ENCODE measurements at regions not wholly inside any gene's neighbourhood (a gene's known extent, or its start where the extent isn't known, plus 50 kb on each side); places are given as distances from the start of the nearest gene placed in this dataset.
A peak's percentile ranks its signal among the peaks of the same experiment; 100 is the strongest.
"Not testable (repeated sequence)": the region's sequence is repeated elsewhere in the genome, so short reads cannot be mapped to it uniquely, and the experiment has no call there.

GRCh38 chr2:84137034-84137433 is 322.0 kb downstream of the SUCLG1 start:
- Histone ChIP-seq H3K27ac (ENCODE audit: low read depth, low read length) (no peak overlapping the region), H3K4me1 (ENCODE audit: control insufficient read depth, insufficient read depth, low read length) (no peaks in the 10 kb centered on the region), H3K4me3 (ENCODE audit: low read depth, low read length) (no peak overlapping the region), H3K27me3 (ENCODE audit: control insufficient read depth, insufficient read depth, low read length) (no peaks in the 10 kb centered on the region), H3K9me3 (ENCODE audit: control insufficient read depth, insufficient read depth, low read length) (no peaks in the 10 kb centered on the region), H3K36me3 (ENCODE audit: control insufficient read depth, insufficient read depth, low read length) (no peaks in the 10 kb centered on the region)
- peak in 1 of 6 donors; percentile 23 for DNase-seq (ENCODE audit: low read depth in 4 of 6, low spot score in 6 of 6)
- 62% methylated on average over 2 of the region's 3 CpGs for WGBS (ENCODE audit: insufficient coverage)

DNA sequence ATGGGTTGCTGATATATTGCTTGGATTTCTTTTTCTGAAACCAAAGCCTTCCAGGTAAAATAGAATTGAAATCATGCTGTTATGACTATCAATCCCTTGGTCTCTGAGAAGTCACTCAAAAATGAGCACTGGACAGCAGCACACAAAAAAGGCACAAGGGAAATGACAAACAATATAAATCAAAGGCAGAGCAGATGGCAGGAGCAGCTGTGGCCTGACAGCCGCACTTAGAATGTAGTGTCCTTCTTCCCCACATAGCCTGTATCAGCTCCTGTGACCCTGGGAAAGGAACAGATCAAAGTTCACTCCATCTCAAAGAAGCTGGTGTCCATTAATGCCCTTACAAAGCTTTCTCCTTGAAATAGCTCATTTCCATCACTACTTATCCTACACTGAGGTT is 326.7 kb downstream of the SUCLG1 start:
- no peak overlapping the region for H3K27ac ChIP-seq (ENCODE audit: low read depth, low read length)
- no peaks in the 10 kb centered on the region for H3K4me1 ChIP-seq (ENCODE audit: control insufficient read depth, insufficient read depth, low read length)
- H3K4me3 ChIP-seq (ENCODE audit: low read depth, low read length) = no peak overlapping the region
- H3K9me3 ChIP-seq (ENCODE audit: control insufficient read depth, insufficient read depth, low read length) = no peaks in the 10 kb centered on the region
- WGBS (ENCODE audit: insufficient coverage) = 75% methylated on average over 1 of the region's 1 CpG
- H3K27me3 ChIP-seq (ENCODE audit: control insufficient read depth, insufficient read depth, low read length) = no peaks in the 10 kb centered on the region
- H3K36me3 ChIP-seq (ENCODE audit: control insufficient read depth, insufficient read depth, low read length) = no peaks in the 10 kb centered on the region
- DNase-seq (ENCODE audit: low read depth in 4 of 6, low spot score in 6 of 6) = no peak

GRCh38 chr2:84131278-84131830 is 327.7 kb downstream of the SUCLG1 start:
- no peaks in the 10 kb centered on the region for H3K9me3 ChIP-seq (ENCODE audit: control insufficient read depth, insufficient read depth, low read length)
- no peaks in the 10 kb centered on the region for H3K36me3 ChIP-seq (ENCODE audit: control insufficient read depth, insufficient read depth, low read length)
- DNase-seq (ENCODE audit: low read depth in 4 of 6, low spot score in 6 of 6) = peak in 2 of 6 donors; percentile 12 to 32
- no peaks in the 10 kb centered on the region for H3K27me3 ChIP-seq (ENCODE audit: control insufficient read depth, insufficient read depth, low read length)
- no CpG with 5 or more reads among the region's 1 CpG for WGBS (ENCODE audit: insufficient coverage)
- H3K27ac ChIP-seq (ENCODE audit: low read depth, low read length) = no peak overlapping the region
- no peaks in the 10 kb centered on the region for H3K4me1 ChIP-seq (ENCODE audit: control insufficient read depth, insufficient read depth, low read length)
- H3K4me3 ChIP-seq (ENCODE audit: low read depth, low read length) = no peak overlapping the region

- no peak overlapping the region for H3K27ac ChIP-seq (ENCODE audit: low read depth, low read length)
- no peak for DNase-seq (ENCODE audit: low read depth in 4 of 6, low spot score in 6 of 6)
- WGBS (ENCODE audit: insufficient coverage) = no CpG with 5 or more reads among the region's 4 CpGs
- H3K27me3 ChIP-seq (ENCODE audit: control insufficient read depth, insufficient read depth, low read length) = no peaks in the 10 kb centered on the region
- no peaks in the 10 kb centered on the region for H3K36me3 ChIP-seq (ENCODE audit: control insufficient read depth, insufficient read depth, low read length)
- H3K4me1 ChIP-seq (ENCODE audit: control insufficient read depth, insufficient read depth, low read length) = no peaks in the 10 kb centered on the region
- H3K9me3 ChIP-seq (ENCODE audit: control insufficient read depth, insufficient read depth, low read length) = no peaks in the 10 kb centered on the region
- H3K4me3 ChIP-seq (ENCODE audit: low read depth, low read length) = no peak overlapping the region
Measured at GRCh38 chr2:84129018-84129417, 330.1 kb downstream of the SUCLG1 start.

DNA sequence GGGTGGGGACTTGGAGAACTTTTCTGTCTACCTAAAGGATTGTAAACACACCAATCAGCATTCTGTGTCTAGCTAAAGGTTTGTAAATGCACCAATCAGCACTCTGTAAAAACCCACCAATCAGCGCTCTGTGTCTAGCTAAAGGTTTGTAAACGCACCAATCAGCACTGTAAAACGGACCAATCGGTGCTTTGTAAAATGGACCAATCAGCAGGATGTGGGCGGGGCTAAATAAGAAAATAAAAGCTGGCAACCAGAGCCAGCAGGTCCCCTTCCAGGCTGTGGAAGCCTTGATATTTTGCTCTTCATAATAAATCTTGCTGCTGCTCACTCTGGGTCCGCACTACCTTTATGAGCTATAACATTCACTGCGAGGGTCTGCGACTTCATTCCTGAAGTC is 331.3 kb downstream of the SUCLG1 start:
- H3K4me1 ChIP-seq (ENCODE audit: control insufficient read depth, insufficient read depth, low read length); H3K9me3 ChIP-seq (ENCODE audit: control insufficient read depth, insufficient read depth, low read length); H3K36me3 ChIP-seq (ENCODE audit: control insufficient read depth, insufficient read depth, low read length); H3K27ac ChIP-seq (ENCODE audit: low read depth, low read length); H3K4me3 ChIP-seq (ENCODE audit: low read depth, low read length); DNase-seq (ENCODE audit: low read depth in 4 of 6, low spot score in 6 of 6); H3K27me3 ChIP-seq (ENCODE audit: control insufficient read depth, insufficient read depth, low read length): not testable (repeated sequence)
- WGBS (ENCODE audit: insufficient coverage) = 97% methylated on average over 7 of the region's 8 CpGs

DNA sequence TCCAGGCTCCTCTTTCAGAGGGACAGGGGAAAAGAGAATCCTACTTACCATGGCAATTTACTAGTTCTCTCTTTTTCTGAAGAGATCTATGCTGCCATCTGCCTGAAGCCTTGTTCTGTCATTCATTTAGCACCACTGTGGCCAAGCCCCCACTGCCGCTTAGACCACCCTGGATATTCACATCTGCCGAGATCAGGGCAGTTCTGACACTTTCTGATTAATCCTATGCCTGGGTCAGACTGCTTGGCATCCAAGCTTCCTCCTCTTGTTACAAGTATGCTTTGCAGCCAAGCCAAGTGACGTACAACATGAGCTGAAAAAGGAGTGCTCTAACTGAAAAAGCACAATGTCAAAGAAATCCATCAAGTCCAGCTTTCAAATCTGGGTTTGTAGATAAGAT is 332.6 kb downstream of the SUCLG1 start:
- WGBS (ENCODE audit: insufficient coverage) = 51% methylated on average over 2 of the region's 3 CpGs
- no peaks in the 10 kb centered on the region for H3K27me3 ChIP-seq (ENCODE audit: control insufficient read depth, insufficient read depth, low read length)
- H3K4me1 ChIP-seq (ENCODE audit: control insufficient read depth, insufficient read depth, low read length) = no peaks in the 10 kb centered on the region
- H3K9me3 ChIP-seq (ENCODE audit: control insufficient read depth, insufficient read depth, low read length) = no peaks in the 10 kb centered on the region
- H3K36me3 ChIP-seq (ENCODE audit: control insufficient read depth, insufficient read depth, low read length) = no peaks in the 10 kb centered on the region
- no peak overlapping the region for H3K27ac ChIP-seq (ENCODE audit: low read depth, low read length)
- peak in 3 of 6 donors; percentile 9 to 30 (median 14) for DNase-seq (ENCODE audit: low read depth in 4 of 6, low spot score in 6 of 6)
- H3K4me3 ChIP-seq (ENCODE audit: low read depth, low read length) = no peak overlapping the region

GRCh38 chr2:84126084-84126483 is 333.0 kb downstream of the SUCLG1 start:
- no peaks in the 10 kb centered on the region for H3K27me3 ChIP-seq (ENCODE audit: control insufficient read depth, insufficient read depth, low read length)
- no CpG with 5 or more reads among the region's 1 CpG for WGBS (ENCODE audit: insufficient coverage)

DNA sequence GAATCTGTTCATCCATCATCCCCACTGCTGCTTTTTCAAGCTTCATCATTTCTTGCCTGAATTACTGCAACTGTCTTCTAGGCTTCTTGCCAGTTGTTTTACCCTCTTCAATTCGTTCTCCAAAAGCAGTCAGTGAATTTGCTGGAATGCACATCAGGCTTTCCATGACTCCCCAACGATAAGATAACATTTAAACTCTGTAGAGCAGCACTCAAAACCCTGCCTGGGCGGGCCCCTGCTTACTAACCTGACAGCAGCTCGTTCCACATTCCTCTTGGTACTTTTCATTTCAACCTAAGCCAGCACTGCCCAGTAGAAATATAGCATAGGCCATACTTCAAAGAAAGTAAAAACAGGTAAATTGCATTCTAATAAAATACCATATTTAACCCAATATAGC is 342.9 kb downstream of the SUCLG1 start:
- WGBS (ENCODE audit: insufficient coverage) = 59% methylated on average over 2 of the region's 4 CpGs
- DNase-seq (ENCODE audit: low read depth in 4 of 6, low spot score in 6 of 6) = peak in 1 of 6 donors; percentile 22
- no peak overlapping the region for H3K4me3 ChIP-seq (ENCODE audit: low read depth, low read length)
- no peak overlapping the region for H3K27ac ChIP-seq (ENCODE audit: low read depth, low read length)
- no peaks in the 10 kb centered on the region for H3K27me3 ChIP-seq (ENCODE audit: control insufficient read depth, insufficient read depth, low read length)
- H3K36me3 ChIP-seq (ENCODE audit: control insufficient read depth, insufficient read depth, low read length) = no peaks in the 10 kb centered on the region
- no peaks in the 10 kb centered on the region for H3K4me1 ChIP-seq (ENCODE audit: control insufficient read depth, insufficient read depth, low read length)
- H3K9me3 ChIP-seq (ENCODE audit: control insufficient read depth, insufficient read depth, low read length) = no peaks in the 10 kb centered on the region

More at GRCh38 chr2:84126084-84126483, 333.0 kb downstream of the SUCLG1 start:
- H3K4me1 ChIP-seq (ENCODE audit: control insufficient read depth, insufficient read depth, low read length) = no peaks in the 10 kb centered on the region
- H3K4me3 ChIP-seq (ENCODE audit: low read depth, low read length) = no peak overlapping the region
- no peaks in the 10 kb centered on the region for H3K9me3 ChIP-seq (ENCODE audit: control insufficient read depth, insufficient read depth, low read length)
- DNase-seq (ENCODE audit: low read depth in 4 of 6, low spot score in 6 of 6) = no peak
- H3K36me3 ChIP-seq (ENCODE audit: control insufficient read depth, insufficient read depth, low read length) = no peaks in the 10 kb centered on the region
- H3K27ac ChIP-seq (ENCODE audit: low read depth, low read length) = no peak overlapping the region

DNA sequence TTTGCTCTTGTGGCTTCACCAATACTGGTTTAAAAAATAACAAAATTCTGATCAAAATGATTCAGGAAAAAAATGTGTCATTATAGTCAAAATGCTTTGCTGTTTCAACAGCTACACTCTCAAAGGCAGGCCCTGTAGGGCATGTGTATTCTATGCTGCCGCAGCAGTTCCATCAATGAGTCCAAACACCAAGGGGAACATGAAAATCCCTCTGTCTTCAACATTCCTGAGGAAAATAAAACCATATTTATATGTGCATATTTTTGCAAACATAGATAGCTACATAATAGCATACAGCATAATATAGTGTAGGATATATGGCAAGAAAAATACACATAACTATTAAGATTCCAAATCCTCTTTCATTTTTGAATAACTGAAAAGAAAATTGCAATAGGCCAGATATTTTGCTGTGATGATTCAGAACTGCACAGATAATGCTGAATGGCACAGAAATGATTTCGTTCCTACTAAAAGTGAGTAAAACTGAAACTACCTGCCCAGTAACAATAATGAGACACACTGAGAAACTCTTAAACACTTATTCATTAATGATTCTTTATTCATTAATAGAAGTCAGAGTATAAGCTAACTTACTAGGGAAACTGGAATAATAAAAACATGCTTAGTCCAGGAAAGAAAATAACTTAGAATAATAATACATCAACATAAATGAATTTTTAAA is 343.8 kb downstream of the SUCLG1 start:
- Histone ChIP-seq H3K4me3 (ENCODE audit: low read depth, low read length) (no peak overlapping the region), H3K36me3 (ENCODE audit: control insufficient read depth, insufficient read depth, low read length) (no peaks in the 10 kb centered on the region), H3K27ac (ENCODE audit: low read depth, low read length) (no peak overlapping the region), H3K9me3 (ENCODE audit: control insufficient read depth, insufficient read depth, low read length) (no peaks in the 10 kb centered on the region), H3K4me1 (ENCODE audit: control insufficient read depth, insufficient read depth, low read length) (no peaks in the 10 kb centered on the region), H3K27me3 (ENCODE audit: control insufficient read depth, insufficient read depth, low read length) (no peaks in the 10 kb centered on the region)
- no peak for DNase-seq (ENCODE audit: low read depth in 4 of 6, low spot score in 6 of 6)
- WGBS (ENCODE audit: insufficient coverage) = no CpG with 5 or more reads among the region's 2 CpGs

- 95% methylated on average over 14 of the region's 15 CpGs for WGBS (ENCODE audit: insufficient coverage)
- not testable (repeated sequence) for DNase-seq (ENCODE audit: low read depth in 4 of 6, low spot score in 6 of 6); H3K9me3 ChIP-seq (ENCODE audit: control insufficient read depth, insufficient read depth, low read length); H3K4me1 ChIP-seq (ENCODE audit: control insufficient read depth, insufficient read depth, low read length); H3K4me3 ChIP-seq (ENCODE audit: low read depth, low read length); H3K27me3 ChIP-seq (ENCODE audit: control insufficient read depth, insufficient read depth, low read length); H3K27ac ChIP-seq (ENCODE audit: low read depth, low read length); H3K36me3 ChIP-seq (ENCODE audit: control insufficient read depth, insufficient read depth, low read length)
Measured at GRCh38 chr2:84103816-84104527, 355.1 kb downstream of the SUCLG1 start.
